GM12878 (cell line): ENCODE measurements at regions not wholly inside any gene's neighbourhood (a gene's known extent, or its start where the extent isn't known, plus 50 kb on each side); places are given as distances from the start of the nearest gene placed in this dataset.

Experiments used
- ATAC-seq: fragments of 200-7000 bp; cut with Tn5 transposase; 3 replicates; pipeline ENCODE4 v1.9.1; 2020; ENCODE audit warnings: mild to moderate bottlenecking, moderate library complexity
- BruUV-seq: library from RNA; stranded (reverse); fragments of 400-500 nt; replicated peaks from 2 replicates; lab custom pipeline; 2021; lab: Mats Ljungman, UMichigan
- CTCF ChIA-PET: fragments of 300-600 bp; sonication (Branson Sonifier 250); formaldehyde crosslinking; extraction: SDS; loops from one replicate; lab custom pipeline; 2021; ENCODE audit warnings: inconsistent platforms; lab: Yijun Ruan, JAX
- POLR2A ChIA-PET: fragments of 350-600 bp; formaldehyde crosslinking; extraction: SDS; loops from one replicate; lab custom pipeline; 2021; ENCODE audit warnings: inconsistent platforms; lab: Charles Lee
- RAD21 ChIA-PET: fragments of 300-600 bp; sonication (Branson Sonifier 250); formaldehyde crosslinking; loops from one replicate; lab custom pipeline; 2023; ENCODE audit warnings: antibody characterized with exemption; ENCODE audit not compliant: unreplicated experiment; lab: Charles Lee
- SMC1A ChIA-PET: fragments of 300-600 bp; sonication (Branson Sonifier 250); formaldehyde crosslinking; loops from one replicate; lab custom pipeline; 2023; ENCODE audit not compliant: unreplicated experiment, uncharacterized antibody; lab: Charles Lee
- DNase-seq: peaks from one replicate; pipeline ENCODE4 v3.0.0-alpha.2; 2011; ENCODE audit warnings: low read depth, low spot score
- FAIRE-seq: peaks from 3 replicates; lab custom pipeline; 2011; peaks lifted over from hg19 to GRCh38; lab: Jason Lieb, UNC
- H2AFZ ChIP-seq: 2 replicates; pipeline ENCODE4 v1.6.0; 2011; ENCODE audit warnings: low read depth, low read length, control low read depth; ENCODE audit not compliant: control insufficient read depth
- H3K27ac ChIP-seq: 2 replicates; pipeline ENCODE4 v1.5.1; 2011; ENCODE audit warnings: control low read depth; ENCODE audit not compliant: control insufficient read depth, insufficient read depth
- H3K27me3 ChIP-seq, 2 experiments: replicated peaks in 1 of 2; 2 replicates each; pipeline versions ENCODE4 v1.6.0 to v1.6.1; 2011; ENCODE audit warnings: low read length in 1 of 2; ENCODE audit not compliant: control insufficient read depth in 2 of 2, insufficient read depth in 2 of 2
- H3K36me3 ChIP-seq, 2 experiments: 2 replicates each; pipeline ENCODE4 v1.5.1; 2011; ENCODE audit warnings: low read length in 1 of 2; ENCODE audit not compliant: control insufficient read depth in 2 of 2, insufficient read depth in 2 of 2
- H3K4me1 ChIP-seq: 2 replicates; pipeline ENCODE4 v1.6.1; 2011; ENCODE audit warnings: mild to moderate bottlenecking, low read length, moderate library complexity, mixed read lengths; ENCODE audit not compliant: control insufficient read depth, insufficient read depth
- H3K4me2 ChIP-seq: 2 replicates; pipeline ENCODE4 v1.6.0; 2011; ENCODE audit warnings: control low read depth; ENCODE audit not compliant: control insufficient read depth, insufficient read depth
- H3K4me3 ChIP-seq: fragments of 200-600 bp; sonication (generic); 2 replicates; pipeline ENCODE4 v1.5.1; 2016
- H3K79me2 ChIP-seq: 2 replicates; pipeline ENCODE4 v1.6.0; 2011; ENCODE audit warnings: low read length; ENCODE audit not compliant: control insufficient read depth, insufficient read depth
- H3K9ac ChIP-seq: 2 replicates; pipeline ENCODE4 v1.8.0; 2011; ENCODE audit warnings: low read length, control low read depth, mixed read lengths; ENCODE audit not compliant: control insufficient read depth, insufficient read depth
- H3K9me3 ChIP-seq: replicated peaks from 3 replicates; pipeline ENCODE4 v1.5.1; 2011; ENCODE audit warnings: mild to moderate bottlenecking, low read length; ENCODE audit not compliant: control insufficient read depth, insufficient read depth
- H4K20me1 ChIP-seq: 2 replicates; pipeline ENCODE4 v1.6.0; 2011; ENCODE audit not compliant: control insufficient read depth, insufficient read depth
- EP300 ChIP-seq, 2 experiments: fragments of 150-350 bp in 1 of 2; IDR thresholded peaks; 2 replicates each; pipeline ENCODE4 v1.6.1; 2011 to 2012; ENCODE audit warnings: low read depth in 2 of 2, low read length in 2 of 2, borderline replicate concordance in 1 of 2, improper control_type of control experiment in 1 of 2, inconsistent platforms in 1 of 2; ENCODE audit not compliant: control insufficient read depth in 1 of 2
- FOS ChIP-seq: IDR thresholded peaks from 3 replicates; pipeline ENCODE4 v1.6.1; 2011; ENCODE audit warnings: borderline replicate concordance; ENCODE audit not compliant: insufficient read length; ENCODE audit errors: extremely low read depth
- GATAD2B ChIP-seq: fragments of 450-650 bp; conservative IDR thresholded peaks from 2 replicates; pipeline ENCODE4 v1.6.1; 2017; ENCODE audit warnings: low read depth, mild to moderate bottlenecking, moderate library complexity
- HDGF ChIP-seq: fragments of 450-650 bp; IDR thresholded peaks from 2 replicates; pipeline ENCODE4 v1.6.1; 2016; ENCODE audit warnings: antibody characterized with exemption
- KDM1A ChIP-seq: fragments of 200-600 bp; sonication (generic); IDR thresholded peaks from 2 replicates; pipeline ENCODE4 v1.6.1; 2016; ENCODE audit warnings: borderline replicate concordance
- MEF2A ChIP-seq: IDR thresholded peaks from 2 replicates; pipeline ENCODE4 v1.6.1; 2011; ENCODE audit warnings: low read depth, mild to moderate bottlenecking, low read length, moderate library complexity; ENCODE audit not compliant: insufficient read depth
- MTA3 ChIP-seq: IDR thresholded peaks from 2 replicates; pipeline ENCODE4 v1.6.1; 2012; ENCODE audit warnings: low read length, inconsistent platforms, borderline replicate concordance
- PML ChIP-seq: IDR thresholded peaks from 2 replicates; pipeline ENCODE4 v1.6.1; 2012; ENCODE audit warnings: low read length, inconsistent platforms
- SIX5 ChIP-seq: IDR thresholded peaks from 2 replicates; pipeline ENCODE4 v1.6.1; 2011; ENCODE audit warnings: mild to moderate bottlenecking, low read depth, low read length, moderate library complexity; ENCODE audit not compliant: severe bottlenecking
- SRF ChIP-seq, 2 experiments: IDR thresholded peaks; 2 replicates each; pipeline ENCODE4 v1.6.1; 2011; ENCODE audit warnings: low read depth in 2 of 2, low read length in 2 of 2, mild to moderate bottlenecking in 1 of 2, moderate library complexity in 1 of 2
- WRNIP1 ChIP-seq: IDR thresholded peaks from 2 replicates; pipeline ENCODE4 v1.6.1; 2011; ENCODE audit warnings: low read depth, low read length, improper control_type of control experiment, borderline replicate concordance
- ZNF384 ChIP-seq: IDR thresholded peaks from 2 replicates; pipeline ENCODE4 v1.6.1; 2012; ENCODE audit warnings: low read depth, mild to moderate bottlenecking, low read length, improper control_type of control experiment, borderline replicate concordance
- ZNF622 ChIP-seq: fragments of 450-650 bp; IDR thresholded peaks from 2 replicates; pipeline ENCODE4 v1.6.1; 2017; ENCODE audit warnings: mild to moderate bottlenecking, inconsistent platforms
- WGBS: methylation state at CpG from one replicate; pipeline ENCODE4 v1.1.6; 2016; ENCODE audit warnings: low lambda C conversion rate; ENCODE audit not compliant: insufficient replicate concordance, insufficient coverage; ENCODE audit errors: missing lambda C conversion rate; 5-methylcytosine and 5-hydroxymethylcytosine counted together
- in situ Hi-C: fragments of 300-500 bp; cut with MboI; formaldehyde crosslinking; loops from 9 replicates; pipeline ENCODE4 v1.14.3; 2018; ENCODE audit warnings: mixed read lengths
- intact Hi-C: fragments of 100-400 bp; cut with micrococcal nuclease; formaldehyde crosslinking; loops from one replicate; pipeline ENCODE4 v1.14.2; 2022; ENCODE audit not compliant: unreplicated experiment
- TF ChIP-seq, protein P1 (sequence below): fragments of 450-650 bp; IDR thresholded peaks from 2 replicates; pipeline ENCODE4 v1.6.1; 2017; ENCODE audit warnings: mild to moderate bottlenecking, low read depth, inconsistent platforms; ENCODE audit not compliant: poor library complexity, severe bottlenecking
- TF ChIP-seq, protein P2 (sequence below): IDR thresholded peaks from 2 replicates; pipeline ENCODE4 v1.6.1; 2011; ENCODE audit warnings: low read depth, low read length, improper control_type of control experiment, borderline replicate concordance
- TF ChIP-seq, protein P3 (sequence below): fragments of 450-650 bp; formaldehyde crosslinking; IDR thresholded peaks from 2 replicates; pipeline ENCODE4 v1.5.0; 2022; ENCODE audit warnings: mild to moderate bottlenecking, missing genetic modification characterization

DNA sequence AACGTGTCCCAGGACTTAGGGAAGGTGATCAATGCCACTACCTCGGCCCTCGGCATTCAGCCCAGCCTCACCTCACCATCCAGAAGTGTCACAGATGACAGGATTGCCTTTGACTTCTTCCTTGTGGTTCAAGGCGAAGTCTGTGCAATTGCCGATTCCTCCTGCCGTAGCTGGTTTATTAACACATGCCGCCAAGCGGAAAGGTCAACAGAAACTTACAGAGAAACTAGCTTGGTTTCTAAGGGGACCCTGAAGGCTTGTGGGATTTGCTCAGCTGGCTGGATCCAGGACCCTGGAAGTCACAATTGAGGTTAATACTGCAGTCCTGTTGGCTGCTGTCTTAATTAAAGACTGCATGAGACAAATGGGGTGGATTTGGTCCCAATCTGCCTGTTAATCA is 65.6 kb downstream of the SHANK2 start:
- no peak for ATAC-seq
- H3K4me2 ChIP-seq = no peak overlapping the region
- BruUV-seq = no TSS peak
- TF ChIP-seq, protein P1, sequence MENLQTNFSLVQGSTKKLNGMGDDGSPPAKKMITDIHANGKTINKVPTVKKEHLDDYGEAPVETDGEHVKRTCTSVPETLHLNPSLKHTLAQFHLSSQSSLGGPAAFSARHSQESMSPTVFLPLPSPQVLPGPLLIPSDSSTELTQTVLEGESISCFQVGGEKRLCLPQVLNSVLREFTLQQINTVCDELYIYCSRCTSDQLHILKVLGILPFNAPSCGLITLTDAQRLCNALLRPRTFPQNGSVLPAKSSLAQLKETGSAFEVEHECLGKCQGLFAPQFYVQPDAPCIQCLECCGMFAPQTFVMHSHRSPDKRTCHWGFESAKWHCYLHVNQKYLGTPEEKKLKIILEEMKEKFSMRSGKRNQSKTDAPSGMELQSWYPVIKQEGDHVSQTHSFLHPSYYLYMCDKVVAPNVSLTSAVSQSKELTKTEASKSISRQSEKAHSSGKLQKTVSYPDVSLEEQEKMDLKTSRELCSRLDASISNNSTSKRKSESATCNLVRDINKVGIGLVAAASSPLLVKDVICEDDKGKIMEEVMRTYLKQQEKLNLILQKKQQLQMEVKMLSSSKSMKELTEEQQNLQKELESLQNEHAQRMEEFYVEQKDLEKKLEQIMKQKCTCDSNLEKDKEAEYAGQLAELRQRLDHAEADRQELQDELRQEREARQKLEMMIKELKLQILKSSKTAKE = no peak
- TF ChIP-seq, protein P2, sequence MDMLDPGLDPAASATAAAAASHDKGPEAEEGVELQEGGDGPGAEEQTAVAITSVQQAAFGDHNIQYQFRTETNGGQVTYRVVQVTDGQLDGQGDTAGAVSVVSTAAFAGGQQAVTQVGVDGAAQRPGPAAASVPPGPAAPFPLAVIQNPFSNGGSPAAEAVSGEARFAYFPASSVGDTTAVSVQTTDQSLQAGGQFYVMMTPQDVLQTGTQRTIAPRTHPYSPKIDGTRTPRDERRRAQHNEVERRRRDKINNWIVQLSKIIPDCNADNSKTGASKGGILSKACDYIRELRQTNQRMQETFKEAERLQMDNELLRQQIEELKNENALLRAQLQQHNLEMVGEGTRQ = no peak
- TF ChIP-seq EP300 (IDR thresholded peaks at IDR 0.05; ENCODE audit: borderline replicate concordance in 1 of 2, control insufficient read depth in 1 of 2, low read depth in 2 of 2, low read length in 2 of 2) (no peak), GATAD2B (no peak), ZNF622 (no peak), SRF (IDR thresholded peaks at IDR 0.05; ENCODE audit: low read depth in 2 of 2, low read length in 2 of 2) (no peak), FOS (no peak), WRNIP1 (no peak), SIX5 (no peak), HDGF (no peak), KDM1A (no peak), PML (no peak), MEF2A (no peak), ZNF384 (no peak), MTA3 (no peak)
- TF ChIP-seq, protein P3, sequence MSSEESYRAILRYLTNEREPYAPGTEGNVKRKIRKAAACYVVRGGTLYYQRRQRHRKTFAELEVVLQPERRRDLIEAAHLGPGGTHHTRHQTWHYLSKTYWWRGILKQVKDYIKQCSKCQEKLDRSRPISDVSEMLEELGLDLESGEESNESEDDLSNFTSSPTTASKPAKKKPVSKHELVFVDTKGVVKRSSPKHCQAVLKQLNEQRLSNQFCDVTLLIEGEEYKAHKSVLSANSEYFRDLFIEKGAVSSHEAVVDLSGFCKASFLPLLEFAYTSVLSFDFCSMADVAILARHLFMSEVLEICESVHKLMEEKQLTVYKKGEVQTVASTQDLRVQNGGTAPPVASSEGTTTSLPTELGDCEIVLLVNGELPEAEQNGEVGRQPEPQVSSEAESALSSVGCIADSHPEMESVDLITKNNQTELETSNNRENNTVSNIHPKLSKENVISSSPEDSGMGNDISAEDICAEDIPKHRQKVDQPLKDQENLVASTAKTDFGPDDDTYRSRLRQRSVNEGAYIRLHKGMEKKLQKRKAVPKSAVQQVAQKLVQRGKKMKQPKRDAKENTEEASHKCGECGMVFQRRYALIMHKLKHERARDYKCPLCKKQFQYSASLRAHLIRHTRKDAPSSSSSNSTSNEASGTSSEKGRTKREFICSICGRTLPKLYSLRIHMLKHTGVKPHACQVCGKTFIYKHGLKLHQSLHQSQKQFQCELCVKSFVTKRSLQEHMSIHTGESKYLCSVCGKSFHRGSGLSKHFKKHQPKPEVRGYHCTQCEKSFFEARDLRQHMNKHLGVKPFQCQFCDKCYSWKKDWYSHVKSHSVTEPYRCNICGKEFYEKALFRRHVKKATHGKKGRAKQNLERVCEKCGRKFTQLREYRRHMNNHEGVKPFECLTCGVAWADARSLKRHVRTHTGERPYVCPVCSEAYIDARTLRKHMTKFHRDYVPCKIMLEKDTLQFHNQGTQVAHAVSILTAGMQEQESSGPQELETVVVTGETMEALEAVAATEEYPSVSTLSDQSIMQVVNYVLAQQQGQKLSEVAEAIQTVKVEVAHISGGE (CRISPR knock-in tag) = no peak
- no peak overlapping the region for H2AFZ ChIP-seq
- H3K27me3 ChIP-seq = no peaks in the 10 kb centered on the region
- no peak for DNase-seq
- H3K4me3 ChIP-seq = no peak overlapping the region
- ChIA-PET CTCF (no interaction called here), SMC1A (no interaction called here), POLR2A (no interaction called here), RAD21 (no interaction called here)
- no peak overlapping the region for H3K9ac ChIP-seq
- no peaks in the 10 kb centered on the region for H3K79me2 ChIP-seq
- 60% methylated on average over 8 of the region's 8 CpGs for WGBS
- no peak for FAIRE-seq
- no peaks in the 10 kb centered on the region for H3K9me3 ChIP-seq
- no peaks in the 10 kb centered on the region for H3K36me3 ChIP-seq
- intact Hi-C loops (no loop called here), in situ Hi-C loops (no loop called here)
- no peaks in the 10 kb centered on the region for H3K4me1 ChIP-seq
- no peaks in the 10 kb centered on the region for H4K20me1 ChIP-seq
- no peak overlapping the region for H3K27ac ChIP-seq
